ENCODE measurements at regions not wholly inside any gene's neighbourhood (a gene's known extent, or its start where the extent isn't known, plus 50 kb on each side); places are given as distances from the start of the nearest gene placed in this dataset.

GRCh38 chr6:23601811-23602345 lies 524.1 kb upstream of the NRSN1 start:
- TF ChIP-seq CTCF (conservative IDR thresholded peaks at IDR 0.05; ENCODE audit: low read depth, low read length) (no peak), CHD1 (IDR thresholded peaks at IDR 0.05; ENCODE audit: low read depth, low read length) (no peak), BHLHE40 (IDR thresholded peaks at IDR 0.05; ENCODE audit: low read depth, low read length) (no peak)
